NB4 (cell line): ENCODE measurements at regions not wholly inside any gene's neighbourhood (a gene's known extent, or its start where the extent isn't known, plus 50 kb on each side); places are given as distances from the start of the nearest gene placed in this dataset.
"Not testable (repeated sequence)": the region's sequence is repeated elsewhere in the genome, so short reads cannot be mapped to it uniquely, and the experiment has no call there.

ENCODE experiments used
- DNase-seq: peaks from one replicate; pipeline ENCODE4 v3.0.0; 2010; ENCODE audit warnings: low read depth
- H3K4me3 ChIP-seq: one replicate; pipeline ENCODE4 v1.5.1; 2011; ENCODE audit warnings: mild to moderate bottlenecking, low read depth, low read length, moderate library complexity
- MYC ChIP-seq: IDR thresholded peaks from 2 replicates; pipeline ENCODE4 v1.6.1; 2011; ENCODE audit warnings: low read depth, low read length
- POLR2A ChIP-seq: IDR thresholded peaks from 2 replicates; pipeline ENCODE4 v1.6.1; 2011; ENCODE audit warnings: mild to moderate bottlenecking; ENCODE audit not compliant: insufficient read length; ENCODE audit errors: extremely low read depth
- TF ChIP-seq, protein P1 (sequence below): IDR thresholded peaks from 2 replicates; pipeline ENCODE4 v1.6.1; 2011; ENCODE audit warnings: low read depth, low read length
- TF ChIP-seq, protein P2 (sequence below): IDR thresholded peaks from one replicate; pipeline ENCODE4 v1.5.1; 2012; ENCODE audit warnings: low read depth, low read length

DNA sequence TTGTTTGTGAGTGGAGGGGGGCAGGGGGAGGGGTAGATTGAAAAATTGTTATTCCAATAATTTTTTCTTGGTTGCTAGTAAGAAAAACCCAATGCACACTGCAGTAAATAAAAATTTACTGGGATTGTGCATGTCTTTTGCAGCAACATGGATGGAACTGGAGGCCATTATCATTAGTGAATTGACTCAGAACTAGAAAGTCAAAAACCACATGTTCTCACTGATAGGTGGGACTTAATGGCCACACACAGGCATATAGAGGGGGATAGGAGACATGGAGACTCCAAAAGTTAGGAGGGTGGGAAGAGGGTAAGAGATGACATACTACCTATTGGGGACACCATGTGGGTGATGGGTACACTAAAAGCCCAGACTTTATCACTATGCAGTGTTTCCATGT is 67.2 kb downstream of the BUB3 start:
- H3K4me3 ChIP-seq: no peak overlapping the region
- no peak for DNase-seq
- TF ChIP-seq, protein P1, sequence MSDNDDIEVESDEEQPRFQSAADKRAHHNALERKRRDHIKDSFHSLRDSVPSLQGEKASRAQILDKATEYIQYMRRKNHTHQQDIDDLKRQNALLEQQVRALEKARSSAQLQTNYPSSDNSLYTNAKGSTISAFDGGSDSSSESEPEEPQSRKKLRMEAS: no peak
- TF ChIP-seq POLR2A (no peak), MYC (no peak)
- TF ChIP-seq, protein P2, sequence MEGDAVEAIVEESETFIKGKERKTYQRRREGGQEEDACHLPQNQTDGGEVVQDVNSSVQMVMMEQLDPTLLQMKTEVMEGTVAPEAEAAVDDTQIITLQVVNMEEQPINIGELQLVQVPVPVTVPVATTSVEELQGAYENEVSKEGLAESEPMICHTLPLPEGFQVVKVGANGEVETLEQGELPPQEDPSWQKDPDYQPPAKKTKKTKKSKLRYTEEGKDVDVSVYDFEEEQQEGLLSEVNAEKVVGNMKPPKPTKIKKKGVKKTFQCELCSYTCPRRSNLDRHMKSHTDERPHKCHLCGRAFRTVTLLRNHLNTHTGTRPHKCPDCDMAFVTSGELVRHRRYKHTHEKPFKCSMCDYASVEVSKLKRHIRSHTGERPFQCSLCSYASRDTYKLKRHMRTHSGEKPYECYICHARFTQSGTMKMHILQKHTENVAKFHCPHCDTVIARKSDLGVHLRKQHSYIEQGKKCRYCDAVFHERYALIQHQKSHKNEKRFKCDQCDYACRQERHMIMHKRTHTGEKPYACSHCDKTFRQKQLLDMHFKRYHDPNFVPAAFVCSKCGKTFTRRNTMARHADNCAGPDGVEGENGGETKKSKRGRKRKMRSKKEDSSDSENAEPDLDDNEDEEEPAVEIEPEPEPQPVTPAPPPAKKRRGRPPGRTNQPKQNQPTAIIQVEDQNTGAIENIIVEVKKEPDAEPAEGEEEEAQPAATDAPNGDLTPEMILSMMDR: no peak

DNA sequence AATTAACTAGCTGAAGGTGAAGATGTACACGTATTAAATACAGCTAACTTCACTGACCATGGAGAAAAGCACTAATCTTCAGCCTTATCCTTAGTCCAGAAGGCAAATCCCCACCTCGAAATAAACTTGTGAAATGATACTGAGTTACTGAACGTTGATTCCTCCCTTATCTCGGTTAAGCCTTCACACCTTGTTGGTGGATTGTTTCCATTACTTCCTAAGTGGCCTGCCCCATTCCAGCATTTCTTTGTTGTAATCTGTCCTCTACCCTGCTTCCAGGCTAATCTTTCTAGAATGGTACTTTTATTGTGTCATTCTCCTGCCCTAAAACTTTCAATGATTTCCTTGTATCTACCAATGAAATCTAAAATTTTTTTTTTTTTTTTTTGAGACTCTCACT is 68.6 kb downstream of the BUB3 start:
- TF ChIP-seq MYC: no peak
- TF ChIP-seq, protein P2: no peak
- TF ChIP-seq, protein P1: no peak
- no peak for TF ChIP-seq POLR2A
- H3K4me3 ChIP-seq: no peak overlapping the region
- DNase-seq: no peak

GRCh38 chr10:123227706-123228105 is 73.5 kb downstream of the BUB3 start:
- H3K4me3 ChIP-seq: no peak overlapping the region
- TF ChIP-seq MYC: no peak
- no peak for TF ChIP-seq POLR2A
- TF ChIP-seq, protein P1: no peak
- TF ChIP-seq, protein P2: no peak
- DNase-seq: no peak

- DNase-seq: no peak
- no peak for TF ChIP-seq POLR2A
- TF ChIP-seq, protein P2: no peak
- no peak for TF ChIP-seq MYC
- TF ChIP-seq, protein P1: no peak
- no peak overlapping the region for H3K4me3 ChIP-seq
Measured at GRCh38 chr10:123229927-123230630, 75.9 kb downstream of the BUB3 start.

DNA sequence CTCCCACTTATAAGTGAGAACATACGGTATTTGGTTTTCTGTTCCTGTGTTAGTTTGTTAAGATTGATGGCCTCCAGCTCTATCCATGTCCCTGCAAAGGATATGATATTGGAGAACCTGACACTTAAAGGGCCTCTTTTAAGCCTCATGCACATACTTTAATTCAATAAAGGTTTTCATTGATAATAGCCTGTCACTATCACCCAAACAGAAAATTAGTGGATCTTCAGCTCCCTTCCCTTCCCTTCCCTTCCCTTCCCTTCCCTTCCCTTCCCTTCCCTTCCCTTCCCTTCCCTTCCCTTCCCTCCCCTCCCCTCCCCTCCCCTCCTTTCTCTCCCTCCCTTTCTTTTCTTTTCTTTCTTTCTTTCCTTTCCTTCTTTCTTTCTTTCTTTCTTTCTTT is 78.7 kb downstream of the BUB3 start:
- DNase-seq, H3K4me3 ChIP-seq: not testable (repeated sequence)

- not testable (repeated sequence) for H3K4me3 ChIP-seq
Measured at GRCh38 chr10:123235014-123235413, 80.8 kb downstream of the BUB3 start.

GRCh38 chr10:123236126-123236525 is 81.9 kb downstream of the BUB3 start:
- TF ChIP-seq, protein P2: peak; percentile 17
- TF ChIP-seq MYC: no peak
- no peak for TF ChIP-seq POLR2A
- TF ChIP-seq, protein P1: no peak
- peak; percentile 32 for DNase-seq
- H3K4me3 ChIP-seq: no peak overlapping the region

More at GRCh38 chr10:123235014-123235413, 80.8 kb downstream of the BUB3 start:
- not testable (repeated sequence) for DNase-seq
